Activated T-helper 1 cell treated with anti-CD3 and anti-CD28 coated beads, Interleukin-2, amount 50 U/mL, for 16 hours (primary cell): ENCODE measurements at regions not wholly inside any gene's neighbourhood (a gene's known extent, or its start where the extent isn't known, plus 50 kb on each side); places are given as distances from the start of the nearest gene placed in this dataset.
"Not testable (repeated sequence)": the region's sequence is repeated elsewhere in the genome, so short reads cannot be mapped to it uniquely, and the experiment has no call there.

Experiments used
- DNase-seq, 2 donors: peaks; one replicate each; pipeline ENCODE4 v3.0.0-alpha.2; 2020; ENCODE audit warnings: low read depth in 1 of 2, low spot score in 1 of 2

DNA sequence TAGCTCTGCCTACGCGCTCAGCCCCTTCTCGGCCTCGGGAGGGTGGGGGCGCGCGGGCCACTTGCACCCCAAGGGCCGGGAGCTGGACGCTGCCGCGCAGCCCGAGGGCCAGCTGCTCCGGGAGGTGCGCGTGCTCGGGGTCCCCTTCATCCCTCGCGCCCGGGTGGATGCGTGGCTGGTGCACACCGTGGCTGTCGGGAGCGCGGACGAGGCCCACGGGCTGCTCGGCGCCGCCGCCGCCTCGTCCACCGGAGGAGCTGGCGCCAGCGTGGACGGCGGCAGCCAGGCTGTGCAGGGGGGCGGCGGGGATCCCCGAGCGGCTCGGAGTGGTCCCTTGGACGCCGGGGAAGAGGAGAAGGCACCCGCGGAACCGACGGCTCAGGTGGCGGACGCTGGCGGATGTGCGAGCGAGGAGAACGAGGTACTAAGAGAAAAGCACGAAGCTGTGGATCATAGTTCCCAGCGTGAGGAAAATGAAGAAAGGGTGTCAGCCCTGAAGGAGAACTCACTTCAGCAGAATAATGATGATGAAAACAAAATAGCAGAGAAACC, 69.8 kb downstream of the PMAIP1 start:
- DNase-seq, result not testable (repeated sequence)

DNA sequence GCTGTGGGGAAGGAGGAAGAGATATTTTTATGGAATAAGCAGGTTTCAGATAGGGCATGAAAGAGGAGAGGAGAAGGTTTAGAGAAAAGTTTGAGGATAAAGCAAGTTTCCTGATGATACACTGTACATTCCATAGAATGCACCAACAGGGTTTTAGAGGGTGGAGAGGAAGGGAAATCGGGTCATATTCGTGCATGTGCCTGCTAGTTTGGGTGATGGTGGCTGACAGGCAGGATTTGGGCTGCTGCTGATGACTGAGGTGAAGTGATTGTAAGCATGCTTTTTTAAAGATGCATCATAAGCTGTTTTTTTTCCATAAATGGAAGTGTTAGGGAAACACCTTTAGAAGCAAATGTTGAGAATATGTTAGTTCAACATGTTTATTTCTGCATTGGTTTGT, 68.8 kb downstream of the PMAIP1 start:
- DNase-seq, result no peak

DNA sequence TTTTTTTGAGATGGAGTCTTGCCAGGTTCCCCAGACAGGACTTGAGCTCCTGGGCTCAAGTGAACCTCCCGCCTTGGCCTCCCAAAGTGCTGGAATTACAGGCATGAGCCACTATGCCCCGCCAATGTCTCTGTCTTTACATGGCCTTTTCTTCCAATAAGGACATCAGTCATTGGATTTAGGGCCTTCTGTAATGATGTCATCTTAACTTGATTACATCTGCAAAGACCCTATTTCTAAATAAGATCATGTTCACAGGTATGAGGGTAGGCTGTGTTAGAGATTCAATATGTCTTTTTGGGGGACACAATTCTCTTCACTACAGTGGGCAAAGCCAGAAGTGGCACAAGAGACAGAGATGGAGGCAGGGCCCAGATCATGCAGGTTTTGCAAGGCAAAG, 68.1 kb downstream of the PMAIP1 start:
- DNase-seq, result no peak

DNA sequence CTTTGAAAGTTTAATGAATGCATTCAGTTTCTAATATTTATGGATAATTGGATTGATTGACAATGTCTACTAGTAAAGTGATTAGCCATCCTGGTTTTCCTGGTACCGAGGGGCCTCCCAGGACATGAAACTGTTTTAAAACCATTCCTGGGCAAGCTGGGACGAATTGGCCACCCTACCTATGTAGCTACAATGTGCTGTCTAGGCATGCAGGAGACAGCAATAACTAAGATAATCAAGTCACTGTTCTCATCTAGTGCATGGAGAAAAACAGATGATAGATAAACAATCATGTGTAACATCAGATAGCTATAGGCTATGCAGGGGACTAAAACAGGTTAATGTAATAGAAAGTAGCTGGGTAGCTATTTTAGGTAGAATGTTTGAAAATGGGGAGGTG, 67.1 kb downstream of the PMAIP1 start:
- no peak for DNase-seq

DNA sequence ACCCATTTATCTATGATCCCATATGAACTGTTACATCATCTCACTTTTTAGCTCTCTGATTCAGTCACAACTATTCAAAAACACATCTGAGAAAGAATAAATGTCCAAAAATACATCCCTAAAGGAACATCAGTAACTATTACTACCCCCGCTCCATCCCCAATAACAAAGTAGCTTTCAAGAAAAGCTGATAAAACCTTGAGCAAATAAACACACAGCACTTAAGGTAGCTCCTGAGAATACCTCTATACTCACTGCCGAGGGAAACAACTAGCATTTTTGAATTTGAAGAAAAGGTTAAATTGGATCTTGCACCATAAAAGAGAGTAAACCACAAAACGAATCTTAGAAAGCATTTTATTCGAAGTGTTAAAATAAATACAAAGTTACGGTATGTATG, 63.4 kb downstream of the PMAIP1 start:
- DNase-seq, result no peak

DNA sequence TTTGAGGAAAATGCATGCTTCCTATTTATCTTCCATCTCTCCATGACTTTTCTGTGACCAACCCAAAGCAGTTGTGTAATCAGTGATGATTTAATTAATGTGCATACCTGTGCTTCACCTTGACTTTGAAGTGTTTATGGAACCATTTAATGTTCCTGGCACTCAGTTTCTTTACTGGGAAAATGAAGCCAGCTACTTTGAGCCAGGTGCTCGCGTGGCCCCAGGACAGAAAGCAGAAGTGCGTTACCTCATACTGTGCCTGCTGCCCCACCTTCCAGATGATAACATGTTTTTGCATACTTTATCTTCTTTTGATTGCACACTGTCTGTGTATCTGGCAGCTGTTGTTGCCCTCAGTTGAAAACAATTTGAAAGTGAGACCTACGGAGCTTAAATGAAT, 61.3 kb downstream of the PMAIP1 start:
- no peak for DNase-seq

DNA sequence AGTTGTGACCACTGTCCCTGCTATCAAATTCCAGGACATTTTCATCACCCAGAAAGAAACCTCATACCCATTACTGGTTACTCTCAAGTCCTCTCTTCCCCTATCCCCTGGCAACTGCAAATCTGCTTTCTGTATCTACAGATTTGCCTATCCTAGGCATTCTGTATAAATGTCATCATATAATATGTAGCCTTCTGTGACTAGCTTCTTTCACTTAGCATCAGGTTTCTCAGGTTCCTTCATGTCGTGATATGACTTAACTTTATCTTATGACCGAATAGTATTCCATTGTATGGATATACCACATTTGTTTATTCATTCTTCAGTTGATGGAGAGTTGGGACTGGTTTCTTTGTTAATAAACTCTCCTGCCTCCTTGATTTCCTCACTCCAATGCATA, 60.5 kb downstream of the PMAIP1 start:
- no peak for DNase-seq

DNA sequence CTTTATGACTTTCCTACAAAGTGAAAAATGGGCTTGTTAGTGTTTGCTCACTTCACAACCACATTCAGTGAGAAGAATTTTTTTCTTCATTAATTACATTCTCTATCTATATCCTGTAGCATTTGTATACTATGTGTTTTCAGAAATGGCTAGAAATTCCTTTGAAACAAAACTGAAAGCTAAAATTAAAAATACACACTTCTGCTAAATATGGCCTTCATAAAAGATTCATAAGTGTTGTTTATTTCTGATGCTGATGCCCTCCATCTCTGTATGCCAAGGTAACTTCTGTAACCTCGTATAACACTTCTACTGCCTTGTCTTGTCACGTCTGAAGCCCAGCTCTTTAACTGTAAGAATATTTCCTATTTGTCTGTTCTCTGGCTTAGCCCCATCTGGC, 59.8 kb downstream of the PMAIP1 start:
- no peak for DNase-seq

DNA sequence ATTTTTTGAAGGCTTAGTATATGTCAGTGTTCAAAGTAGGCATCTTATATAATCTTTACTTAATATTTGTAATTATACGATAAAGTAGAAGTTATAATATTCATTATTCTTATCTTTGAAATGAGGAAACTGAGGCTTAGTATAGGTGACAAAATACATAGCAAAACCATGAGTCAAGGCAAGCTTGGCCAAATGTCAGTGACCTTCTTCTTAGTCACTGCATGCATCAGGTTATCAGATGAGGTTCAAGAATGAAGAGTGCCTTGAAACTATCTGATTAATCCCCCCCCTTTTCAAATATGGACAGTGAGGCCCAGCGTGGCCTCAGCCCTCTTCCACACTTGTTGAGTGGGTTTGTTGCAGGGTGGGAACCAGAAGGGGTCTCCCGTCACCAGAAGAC, 59.3 kb downstream of the PMAIP1 start:
- DNase-seq, result no peak

DNA sequence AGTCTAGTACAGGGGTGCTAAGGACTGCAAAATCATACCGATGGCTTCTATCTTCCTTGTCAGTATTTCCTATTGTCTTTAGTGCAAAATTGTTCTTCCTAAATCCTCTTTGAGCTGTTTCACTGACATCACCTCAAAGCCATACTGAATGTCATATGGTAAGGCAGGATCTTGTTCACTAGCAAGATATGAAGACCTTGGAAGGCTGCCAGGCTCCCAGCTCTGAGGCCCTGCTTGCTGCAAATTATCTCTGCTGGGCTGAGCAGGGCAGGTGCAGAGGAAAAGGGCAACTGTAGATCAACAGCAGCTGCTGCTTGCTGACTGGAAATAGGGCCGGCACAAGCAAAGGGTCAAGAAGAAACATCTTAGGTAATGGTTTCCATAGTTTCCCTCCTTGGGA, 58.2 kb downstream of the PMAIP1 start:
- no peak for DNase-seq

DNA sequence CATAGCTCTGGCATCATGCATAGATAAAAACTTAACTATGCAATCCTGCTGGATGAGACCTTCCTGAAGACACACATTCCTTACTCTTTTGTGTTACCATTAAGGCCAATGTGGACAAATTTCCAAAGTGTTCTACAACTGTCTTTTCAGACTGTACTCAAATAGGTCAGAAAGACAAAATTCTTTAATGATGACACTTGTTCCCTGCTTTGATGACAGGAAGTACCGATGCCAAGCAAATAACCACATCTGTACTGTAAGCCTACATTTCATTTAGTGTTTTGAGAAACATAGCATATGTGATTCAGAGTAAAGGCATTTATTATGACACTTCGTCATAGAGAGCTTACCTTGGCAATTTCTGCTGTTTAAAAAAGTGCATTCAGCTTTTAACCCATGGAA, 55.0 kb downstream of the PMAIP1 start:
- DNase-seq, result no peak

DNA sequence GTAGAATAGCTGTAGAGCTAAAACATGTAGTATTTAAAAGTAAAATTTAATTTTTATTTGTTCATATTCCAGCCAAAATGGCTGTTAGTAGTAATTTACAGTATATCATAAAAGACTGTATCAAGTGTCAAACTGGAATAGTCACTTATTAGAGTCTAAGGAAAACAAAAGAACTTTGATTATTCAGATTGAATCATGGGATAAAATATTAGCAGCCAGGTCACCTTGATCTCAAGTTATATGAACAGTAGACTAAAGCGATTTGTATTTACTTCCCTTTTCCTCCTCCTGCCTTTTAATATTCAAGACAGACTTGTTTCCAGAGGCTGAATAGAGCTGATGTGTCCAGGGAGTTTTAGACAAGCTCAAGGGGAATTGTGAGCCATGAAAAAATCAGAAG, 54.4 kb downstream of the PMAIP1 start:
- no peak for DNase-seq
